Activated T-cell treated with anti-CD3 and anti-CD28 coated beads for 4 hours (primary cell): ENCODE measurements at regions not wholly inside any gene's neighbourhood (a gene's known extent, or its start where the extent isn't known, plus 50 kb on each side); places are given as distances from the start of the nearest gene placed in this dataset.

Source experiments
- DNase-seq: peaks from one replicate; pipeline ENCODE4 v3.0.0-alpha.2; 2020

DNA sequence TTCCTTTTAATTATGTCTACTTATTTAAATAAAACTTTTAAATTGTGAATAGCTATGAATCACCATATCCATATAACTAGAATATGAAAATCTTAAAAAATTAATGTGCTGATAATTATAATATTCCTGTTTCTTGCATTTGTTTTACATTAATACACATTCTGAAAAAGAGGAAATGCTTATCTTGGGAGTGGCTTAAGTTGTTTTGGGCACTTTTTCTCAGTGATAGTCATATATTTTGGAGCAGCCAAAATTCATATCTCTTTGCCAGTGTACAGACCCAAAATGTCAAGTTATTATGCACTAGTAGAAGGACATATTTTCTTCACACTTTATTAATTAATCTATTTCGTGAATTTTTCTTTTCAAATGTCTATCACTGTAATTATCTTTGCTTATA is 838.5 kb downstream of the USP25 start:
- DNase-seq = no peak

DNA sequence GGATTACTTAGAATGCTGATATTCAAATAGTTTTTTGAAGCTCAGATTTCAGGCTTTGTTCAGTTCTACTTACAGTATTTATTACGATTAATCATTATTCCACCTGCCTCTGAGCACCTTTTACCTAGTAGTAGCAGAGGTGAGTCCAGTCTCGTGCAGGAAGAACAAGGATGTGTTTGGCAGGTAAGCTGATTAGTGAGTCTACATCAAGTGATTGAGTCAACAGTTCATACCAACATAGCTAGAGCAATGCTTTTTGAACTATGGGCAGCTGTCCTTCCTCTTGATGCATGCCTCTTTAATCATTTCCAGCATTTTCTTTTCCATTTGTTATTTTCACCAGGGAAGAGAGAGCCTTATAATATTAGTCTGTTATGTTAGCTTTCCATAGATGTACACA is 838.9 kb downstream of the USP25 start:
- DNase-seq = no peak

DNA sequence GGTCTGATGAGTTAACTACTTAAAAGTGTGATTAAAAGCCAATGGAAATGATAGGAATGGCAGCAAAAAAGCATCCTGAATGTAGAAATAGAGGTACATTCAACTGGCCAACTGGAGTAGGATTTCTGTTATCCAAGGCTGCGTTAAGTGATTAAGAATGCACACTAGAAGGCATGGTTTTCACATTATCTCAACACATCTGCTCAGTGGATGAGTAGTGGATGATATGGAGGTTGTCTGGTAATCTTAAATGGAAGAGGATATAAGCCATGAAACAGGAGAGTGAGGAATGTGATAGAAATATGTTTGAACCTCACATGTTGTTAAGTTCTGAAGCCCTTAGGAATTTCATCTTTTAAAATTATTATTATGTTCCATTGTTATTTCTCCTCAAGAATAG is 839.9 kb downstream of the USP25 start:
- DNase-seq = no peak

DNA sequence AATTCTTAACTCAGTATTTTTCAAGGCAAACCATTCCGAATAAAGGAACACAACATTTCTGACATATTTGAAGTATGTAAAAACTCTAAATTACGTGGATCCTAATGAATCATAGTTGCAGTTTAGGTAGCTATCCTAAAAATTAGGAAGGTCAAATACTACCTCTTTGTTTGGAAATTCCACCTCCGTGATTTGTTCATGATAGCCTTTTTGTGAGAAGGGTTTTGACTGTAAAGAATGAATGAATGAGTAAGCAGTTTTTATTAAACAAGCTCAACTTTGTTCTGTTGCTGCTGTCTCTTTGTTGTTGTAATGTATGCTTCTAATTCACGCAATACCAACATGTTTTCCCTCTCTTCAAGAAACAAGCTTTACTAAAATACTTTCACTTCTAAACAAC is 840.4 kb downstream of the USP25 start:
- DNase-seq = no peak

DNA sequence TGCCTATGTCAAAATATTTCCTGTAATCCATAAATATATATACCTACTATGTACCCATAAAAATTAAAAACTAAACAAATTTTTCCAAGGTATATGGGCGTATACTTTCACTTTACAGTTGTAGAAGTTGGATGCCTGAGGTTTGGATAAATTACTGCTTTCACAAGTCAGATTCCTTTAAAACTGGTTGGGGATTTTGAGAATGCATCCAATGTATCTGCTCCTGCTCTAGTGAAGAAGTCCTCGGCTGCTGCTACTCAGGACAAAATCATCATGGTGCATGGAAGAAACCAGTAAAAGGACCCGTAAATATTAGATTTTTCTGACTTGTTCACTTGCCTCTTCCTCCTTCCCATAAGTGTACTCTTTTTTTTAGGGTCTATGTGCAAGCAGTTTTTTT is 841.1 kb downstream of the USP25 start:
- DNase-seq = no peak

DNA sequence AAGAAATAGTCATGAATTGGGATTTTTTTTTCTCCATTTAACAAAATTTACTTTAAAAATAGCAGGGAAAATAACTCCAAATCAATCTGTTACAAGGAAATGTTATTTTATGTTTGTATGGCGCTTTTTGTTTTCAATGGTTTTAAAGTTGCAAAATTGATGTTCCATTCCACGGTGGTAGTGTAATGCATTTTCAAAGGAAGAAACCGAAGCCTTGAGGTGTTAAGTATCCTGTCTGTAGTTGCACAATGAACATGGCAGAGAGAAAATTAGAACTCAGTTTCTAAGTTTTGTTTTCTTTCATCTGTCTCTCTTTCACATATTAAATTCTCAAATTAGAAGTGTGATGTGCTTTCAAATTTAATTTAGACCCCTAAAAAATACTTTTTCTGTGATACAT is 841.8 kb downstream of the USP25 start:
- no peak for DNase-seq

DNA sequence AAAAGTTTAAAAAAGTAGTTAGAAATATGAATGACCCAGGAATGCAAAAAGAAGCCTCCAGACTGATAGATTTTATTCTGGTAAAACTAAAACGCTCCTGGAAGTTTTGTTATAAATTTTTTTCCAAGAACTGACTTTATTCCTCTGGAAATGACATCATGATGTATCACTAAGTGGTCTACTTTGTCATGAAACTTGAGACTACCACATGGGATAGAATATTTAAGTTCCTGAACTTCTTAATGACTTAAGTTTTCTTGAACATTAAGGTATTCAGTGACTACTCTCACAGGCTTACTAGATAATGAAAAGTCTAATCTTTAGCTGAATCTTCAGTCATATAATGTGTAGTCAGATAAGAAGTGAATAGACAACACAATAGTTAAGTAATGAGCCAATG is 842.2 kb downstream of the USP25 start:
- DNase-seq = no peak

DNA sequence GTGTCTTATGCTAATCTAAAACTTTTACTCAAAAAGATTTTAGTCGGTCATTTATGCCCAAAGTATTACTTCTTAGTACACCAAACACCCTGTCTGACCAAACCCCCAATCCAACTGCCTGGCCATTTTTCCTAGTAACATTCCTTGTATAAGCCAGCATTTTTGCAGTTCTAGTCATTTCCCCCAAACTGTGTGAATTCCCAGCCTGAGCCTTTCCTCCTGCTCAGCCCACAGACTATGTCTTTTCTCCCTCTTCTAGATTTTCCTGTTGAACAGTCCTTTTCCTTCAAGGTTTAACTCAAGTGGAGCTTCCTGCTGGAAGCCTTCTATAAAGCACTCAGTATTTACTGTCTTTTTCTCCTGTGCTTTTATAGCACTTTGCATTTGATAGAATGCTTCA is 843.8 kb downstream of the USP25 start:
- DNase-seq = no peak

DNA sequence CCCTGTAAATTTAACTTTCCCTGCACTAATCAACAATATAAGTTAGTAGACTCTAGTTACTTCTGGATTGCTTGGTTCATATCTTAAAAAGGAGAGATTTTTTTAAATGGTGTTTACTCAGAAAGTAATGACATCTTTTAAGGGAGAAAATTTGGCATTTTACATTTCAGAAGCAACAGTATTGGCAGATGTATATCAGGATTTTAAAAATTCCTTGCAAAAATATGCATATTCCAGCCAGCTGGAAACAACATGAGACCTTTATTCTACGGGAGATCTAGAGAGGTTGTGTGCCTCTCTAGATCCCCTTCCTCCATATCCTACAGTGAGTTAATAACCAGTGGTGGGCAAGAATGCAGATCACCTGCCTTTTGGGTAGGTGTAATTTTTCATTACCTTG is 848.2 kb downstream of the USP25 start:
- DNase-seq = no peak

DNA sequence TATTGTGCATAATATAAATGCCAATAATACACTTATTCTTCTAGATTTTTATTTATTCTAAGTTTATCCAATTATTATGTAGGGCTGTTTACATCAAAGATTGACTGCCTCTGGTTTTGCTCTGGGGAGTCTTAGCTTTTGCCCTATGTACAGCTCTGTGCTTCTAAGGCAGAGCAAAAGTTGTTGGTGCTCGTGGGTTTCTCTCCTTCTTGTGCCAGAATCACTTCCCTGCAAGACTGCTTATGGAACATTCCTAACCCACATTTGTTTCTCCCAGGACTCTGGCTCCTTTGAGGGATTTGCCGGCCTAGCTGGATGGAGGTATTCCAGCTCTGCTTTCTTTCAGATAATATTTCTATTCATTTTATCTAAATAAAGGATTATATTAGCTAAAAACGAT is 849.1 kb downstream of the USP25 start:
- DNase-seq = no peak

DNA sequence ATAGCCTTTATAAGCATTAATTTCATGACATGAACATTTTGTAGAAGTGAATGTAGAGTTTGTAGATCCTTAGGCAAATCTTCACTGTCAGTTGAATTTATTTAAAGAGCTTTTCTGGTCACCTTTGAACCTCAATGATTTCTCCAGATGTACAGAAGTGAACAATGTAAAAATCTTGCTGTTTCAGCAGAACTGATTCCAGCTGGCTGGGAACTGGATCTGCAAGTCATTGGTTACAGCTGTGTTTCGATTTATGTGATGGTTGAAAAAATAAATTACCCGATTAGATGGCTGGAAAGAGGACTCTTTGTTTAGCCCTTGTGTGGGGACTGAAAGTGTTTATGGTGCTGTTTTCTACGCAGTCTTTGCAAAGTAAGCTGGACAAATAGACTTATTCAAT is 849.8 kb downstream of the USP25 start:
- DNase-seq = no peak

DNA sequence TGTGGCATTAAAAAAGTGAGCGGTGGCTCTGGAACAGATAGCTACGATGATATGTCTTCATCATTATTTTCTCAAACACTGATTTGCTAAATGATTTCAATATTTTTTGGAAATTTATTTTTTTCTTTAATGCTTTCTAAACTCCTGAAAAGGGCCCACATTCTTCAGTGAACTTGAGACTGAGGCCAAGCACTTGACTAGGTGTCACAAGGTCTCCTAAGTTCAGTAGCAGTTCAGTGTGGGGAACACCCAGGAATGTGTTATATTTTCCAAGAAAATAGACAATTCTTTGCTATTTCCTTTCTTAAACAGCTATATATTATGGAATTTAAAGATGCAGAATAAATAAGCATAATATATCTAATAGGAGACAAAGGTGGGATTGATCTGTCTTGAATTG is 850.9 kb downstream of the USP25 start:
- DNase-seq = no peak

DNA sequence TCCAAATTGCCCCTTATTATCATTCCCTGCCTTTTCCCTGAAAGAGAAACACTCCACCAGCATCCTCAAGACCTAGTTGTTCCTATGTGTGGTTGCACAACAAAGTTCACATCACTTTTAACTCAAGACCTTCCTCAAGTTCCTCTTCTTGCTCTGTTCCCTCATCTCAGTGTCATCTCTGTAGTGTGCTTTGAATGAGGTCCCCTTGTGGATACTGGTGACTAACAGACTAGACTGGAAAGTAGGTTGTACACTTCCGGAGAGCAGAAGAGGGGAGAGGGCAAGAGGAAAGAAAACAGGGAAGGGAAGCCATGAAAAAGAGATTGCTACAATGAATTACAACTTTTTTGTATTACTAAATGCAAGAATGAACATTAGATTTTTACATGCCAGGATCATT is 853.8 kb downstream of the USP25 start:
- DNase-seq = no peak

DNA sequence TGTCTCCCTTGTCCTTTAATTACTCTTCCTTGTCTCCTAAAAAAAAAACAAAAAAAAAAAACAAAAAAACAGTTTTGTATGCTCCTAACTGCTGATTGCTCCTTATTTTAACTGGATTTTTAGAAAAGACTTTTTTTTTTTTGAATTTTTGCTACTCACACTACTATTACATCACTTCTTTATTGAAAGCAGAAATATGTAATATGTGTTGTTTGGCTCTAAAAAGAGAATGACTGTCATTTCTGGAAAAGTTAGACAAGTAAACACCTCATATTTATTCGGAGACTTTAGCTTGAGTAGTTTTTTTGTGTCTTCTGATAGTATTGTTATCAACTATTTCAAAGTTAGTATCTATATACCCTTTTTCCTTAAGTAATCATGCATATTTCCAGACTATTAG is 855.0 kb downstream of the USP25 start:
- no peak for DNase-seq

DNA sequence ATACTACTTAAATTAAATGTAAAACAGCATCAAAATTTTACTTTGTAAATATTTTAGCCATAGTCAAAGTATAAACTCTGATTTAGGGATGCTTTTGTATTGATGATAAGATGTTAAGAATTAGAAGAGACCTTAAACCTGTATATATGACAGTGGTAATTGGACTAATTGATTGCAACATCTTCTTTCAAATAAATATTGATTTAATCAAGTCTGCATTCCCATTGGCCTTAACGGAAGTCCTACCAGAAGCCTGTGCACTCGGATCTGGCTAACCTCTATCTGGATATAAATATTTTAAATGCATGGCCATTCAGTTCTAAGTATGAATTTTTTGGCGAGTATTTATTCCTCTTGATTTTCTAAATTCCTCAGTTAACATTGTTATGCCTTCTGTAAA is 856.1 kb downstream of the USP25 start:
- no peak for DNase-seq

DNA sequence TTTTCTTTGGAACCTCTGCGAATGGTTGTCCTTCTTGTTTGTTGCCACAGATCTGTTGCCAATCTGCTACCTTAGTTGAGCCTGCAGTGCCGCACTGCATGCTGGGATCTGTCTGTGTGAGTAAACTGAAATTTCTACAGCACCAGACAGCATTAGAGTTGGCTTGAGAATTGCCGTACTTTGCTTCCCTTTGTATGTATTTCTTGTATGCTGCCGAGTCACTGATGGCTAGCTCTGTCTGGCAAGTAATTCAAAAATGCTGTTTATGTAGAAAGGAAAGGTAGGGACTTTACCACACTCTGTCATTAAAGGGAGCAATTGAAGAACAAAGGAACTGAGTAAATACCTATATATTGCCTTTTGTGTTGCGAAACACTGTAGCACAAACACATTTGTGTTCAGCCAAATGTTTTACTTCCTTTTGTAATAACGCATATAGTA is 857.4 kb downstream of the USP25 start:
- DNase-seq = no peak

DNA sequence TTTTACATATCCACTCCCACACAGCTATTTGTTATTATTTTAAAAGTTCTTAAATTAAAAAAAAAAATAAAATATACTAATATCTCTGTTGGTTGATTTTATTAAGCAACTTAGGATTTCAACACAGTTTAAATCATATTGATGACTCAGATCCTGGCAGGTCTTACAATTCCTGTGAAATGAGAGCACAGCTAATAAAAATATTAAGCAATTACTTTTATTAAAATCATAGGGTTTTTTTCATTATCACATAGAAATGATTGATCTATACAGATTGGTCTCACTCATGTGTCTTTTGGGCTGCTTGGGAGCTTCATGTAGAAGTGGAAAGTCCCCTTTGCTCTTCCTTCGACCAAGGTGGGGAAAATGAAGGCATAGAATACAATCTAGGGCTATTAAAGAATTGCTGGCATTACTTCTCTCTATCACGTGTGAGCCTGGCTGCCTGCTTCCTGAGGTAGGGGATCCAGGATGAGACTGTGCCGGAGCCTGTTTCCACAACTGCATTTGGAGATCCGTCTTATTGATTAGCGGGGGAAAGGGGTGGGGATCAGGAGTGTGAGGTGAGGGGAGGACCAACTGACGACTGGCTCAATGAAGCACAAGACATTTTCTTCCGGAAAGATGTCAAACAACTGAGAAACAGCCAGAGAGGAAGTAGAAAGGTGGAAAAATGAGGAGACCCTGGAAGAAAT is 858.0 kb downstream of the USP25 start:
- DNase-seq = no peak

DNA sequence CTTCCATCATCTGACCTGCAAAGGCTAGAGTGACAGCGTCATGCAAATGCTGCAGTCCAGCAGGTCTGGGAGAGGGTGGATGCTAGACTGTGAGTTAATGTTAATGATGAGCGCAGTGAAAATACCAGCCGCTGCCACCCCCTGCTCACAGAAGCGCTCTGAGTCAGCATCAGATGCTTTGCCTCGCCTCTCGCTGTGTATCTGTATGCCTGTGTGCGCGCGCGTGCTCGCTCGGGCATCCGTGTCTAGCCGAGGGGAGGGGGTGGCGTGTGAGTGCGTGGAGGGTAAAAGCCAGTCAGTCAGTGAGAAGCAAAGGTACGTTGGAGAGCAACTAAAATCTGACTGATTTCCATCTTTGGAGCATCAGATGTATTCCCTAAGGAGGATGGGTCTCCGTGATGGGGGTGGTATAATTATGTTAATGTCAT is 858.7 kb downstream of the USP25 start:
- no peak for DNase-seq

DNA sequence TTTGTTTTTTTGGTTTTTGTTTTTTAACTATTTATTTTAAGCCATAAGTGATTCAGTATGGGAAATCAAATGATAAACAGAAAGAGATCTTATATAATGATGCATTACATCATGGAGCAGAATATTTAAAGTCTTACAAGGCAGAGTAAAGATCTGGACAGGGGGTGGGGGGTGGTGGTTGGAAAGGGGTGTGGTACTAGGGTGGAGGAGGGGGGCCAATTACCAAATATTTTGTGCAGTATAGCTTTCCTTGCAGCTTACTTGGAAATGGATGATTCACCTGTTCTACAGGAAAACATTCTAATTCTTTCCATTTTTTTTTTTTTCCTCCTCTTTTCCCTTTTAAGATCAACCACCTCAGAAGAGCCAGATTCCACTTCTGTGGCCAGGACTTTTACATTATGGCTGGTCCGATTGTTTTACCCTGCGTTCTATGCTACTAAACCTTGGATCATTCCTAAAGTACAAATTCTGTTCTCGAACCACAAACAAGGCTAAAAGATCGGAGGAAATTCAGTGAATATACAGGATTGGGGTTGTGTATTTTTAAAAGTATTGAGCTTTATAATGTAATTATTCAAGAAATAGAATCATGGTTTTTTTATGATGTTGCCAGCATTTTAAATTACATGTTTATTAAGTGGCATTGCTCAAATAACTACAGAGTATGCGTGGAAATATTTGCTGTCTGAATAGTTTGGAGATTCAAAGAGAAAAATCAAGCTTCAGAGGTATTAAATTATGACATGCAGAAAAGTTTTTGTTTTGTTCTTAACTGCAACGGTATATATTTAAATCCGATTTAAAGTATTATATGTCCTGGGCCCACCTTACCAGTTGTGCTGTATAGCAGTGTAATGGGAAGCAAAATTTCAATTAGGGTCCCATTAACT is 859.5 kb downstream of the USP25 start:
- no peak for DNase-seq

DNA sequence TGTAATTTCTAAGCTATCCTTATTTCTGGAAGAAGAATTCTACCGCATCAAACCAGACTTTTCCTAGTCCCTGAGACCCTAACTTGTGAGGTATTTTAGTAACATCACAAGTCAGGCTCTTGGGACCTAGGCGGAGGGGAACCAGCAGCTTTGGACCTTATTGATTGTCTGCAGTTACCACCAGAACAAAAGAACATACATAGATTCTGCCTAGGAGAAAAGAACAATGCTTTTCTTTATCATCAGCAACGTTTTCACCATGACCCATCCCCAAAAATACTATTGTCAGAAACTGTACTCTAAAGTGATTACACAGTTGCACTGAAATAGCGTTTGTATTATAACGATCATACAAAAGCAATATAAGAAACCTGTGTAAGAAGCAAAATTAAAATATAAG is 860.4 kb downstream of the USP25 start:
- DNase-seq = no peak

DNA sequence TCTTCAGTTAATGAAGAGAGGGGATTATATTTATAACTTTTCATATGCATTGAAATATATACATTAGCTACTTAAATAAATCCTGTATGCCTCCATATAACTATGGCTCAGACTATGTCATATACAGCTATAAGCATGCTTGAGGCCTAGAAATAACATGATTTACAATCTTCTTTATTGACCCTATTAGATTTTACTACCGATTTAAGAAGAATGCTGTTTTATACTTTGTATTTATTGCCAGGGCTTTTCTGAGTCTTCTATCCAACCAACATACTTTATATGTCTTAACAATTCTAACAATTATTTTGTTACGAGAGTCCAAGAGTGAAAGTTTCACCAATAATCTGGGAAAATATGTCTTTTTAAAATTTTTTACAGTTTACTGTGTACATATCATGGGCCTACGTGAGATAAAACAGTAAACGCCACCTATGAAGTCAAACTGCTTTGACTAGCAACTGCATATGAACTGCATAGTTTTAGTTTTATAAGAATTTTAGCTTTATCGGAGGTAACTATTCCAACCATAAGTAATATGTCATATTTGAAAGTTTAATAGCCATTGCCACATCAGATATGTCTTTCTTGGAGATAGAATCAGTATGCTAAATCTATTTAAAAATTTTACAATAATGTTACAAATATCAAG is 861.0 kb downstream of the USP25 start:
- no peak for DNase-seq

DNA sequence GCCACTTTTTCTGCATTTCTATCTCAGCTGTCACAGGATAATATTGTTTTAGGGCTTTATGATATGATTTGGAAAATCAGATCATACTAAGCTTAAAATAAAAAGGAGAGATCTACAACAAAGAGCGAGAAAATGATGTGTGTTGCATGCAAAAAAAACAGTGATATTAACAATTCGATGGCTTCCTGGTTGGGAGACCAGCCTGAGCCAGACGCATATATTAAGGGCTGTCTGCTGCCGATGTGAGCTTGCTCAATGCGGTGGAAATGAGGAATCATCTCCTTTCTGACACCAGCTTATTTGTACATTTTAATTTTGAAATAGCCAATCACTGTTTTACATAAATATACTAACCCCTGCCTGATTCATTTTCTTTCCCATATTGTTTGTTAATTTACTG is 862.6 kb downstream of the USP25 start:
- no peak for DNase-seq

DNA sequence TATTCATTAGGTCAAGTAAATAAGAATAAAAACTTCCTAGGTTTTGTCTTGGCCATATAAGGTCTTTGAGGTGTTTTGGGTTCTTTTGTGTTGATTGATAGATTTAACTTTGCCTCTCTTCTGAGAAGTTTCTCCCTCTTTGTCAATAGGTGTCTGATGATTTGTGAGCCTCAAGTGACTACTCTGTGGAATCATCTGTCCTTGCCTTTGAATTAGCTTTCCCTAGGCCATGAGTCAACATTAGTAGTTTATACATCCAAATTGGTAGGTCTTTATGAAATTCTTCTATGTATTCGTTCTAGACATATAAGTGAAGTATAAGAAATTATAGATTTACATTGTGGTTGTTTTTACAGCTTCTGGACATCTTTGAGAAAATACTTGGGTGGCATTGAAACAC is 864.4 kb downstream of the USP25 start:
- no peak for DNase-seq

DNA sequence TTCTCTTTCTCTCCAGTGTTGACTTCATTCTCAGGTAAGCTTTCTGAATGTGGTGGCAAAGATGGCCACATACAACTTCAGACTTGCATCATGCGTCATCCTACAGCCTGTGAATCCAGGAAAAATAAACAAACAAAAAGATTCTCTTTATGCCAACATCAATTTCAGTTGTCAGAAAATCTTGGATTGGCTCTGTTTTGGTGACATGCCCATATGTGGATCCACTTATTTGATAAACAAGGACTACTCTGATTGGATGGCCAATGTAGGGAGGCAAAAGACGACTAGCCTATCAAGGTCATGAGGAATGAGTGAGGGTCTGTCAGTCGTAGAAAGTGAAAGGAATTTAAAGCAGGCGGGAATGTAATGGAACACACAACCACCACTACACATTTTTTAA is 866.6 kb downstream of the USP25 start:
- DNase-seq = no peak
